HG02642 (cell line): ENCODE measurements at regions not wholly inside any gene's neighbourhood (a gene's known extent, or its start where the extent isn't known, plus 50 kb on each side); places are given as distances from the start of the nearest gene placed in this dataset.

Experiments used
- ATAC-seq: cut with Tn5 transposase; IDR thresholded peaks from one replicate; pipeline ENCODE4 v1.9.1; 2021; ENCODE audit warnings: mild to moderate bottlenecking; ENCODE audit not compliant: unreplicated experiment, poor library complexity

GRCh38 chr6:99852031-99852430 lies 142.0 kb downstream of the MCHR2 start:
- no peak for ATAC-seq

GRCh38 chr6:99867026-99867425 lies 127.0 kb downstream of the MCHR2 start:
- no peak for ATAC-seq

- peak; percentile 93 for ATAC-seq
These were observed 125.8 kb downstream of the MCHR2 start for GRCh38 chr6:99868074-99868702.
